Mucosa of descending colon (tissue), 3 donors: ENCODE measurements at regions not wholly inside any gene's neighbourhood (a gene's known extent, or its start where the extent isn't known, plus 50 kb on each side); places are given as distances from the start of the nearest gene placed in this dataset.

Experiments used
- ATAC-seq: fragments of 200-7000 bp; cut with Tn5 transposase; one replicate; pipeline ENCODE4 v1.9.1; 2020; ENCODE audit warnings: mild to moderate bottlenecking, moderate library complexity
- DNase-seq, 3 donors: peaks; one replicate each; pipeline ENCODE4 v3.0.0-alpha.2; 2020
- H3K36me3 ChIP-seq: fragments of 200-600 bp; one replicate; pipeline ENCODE4 v1.8.0; 2021; ENCODE audit warnings: low read depth, mild to moderate bottlenecking
- H3K4me1 ChIP-seq: fragments of 200-600 bp; one replicate; pipeline ENCODE4 v1.8.0; 2021; ENCODE audit warnings: low read depth, mild to moderate bottlenecking
- H3K4me3 ChIP-seq: fragments of 200-600 bp; one replicate; pipeline ENCODE4 v1.8.0; 2021; ENCODE audit warnings: mild to moderate bottlenecking
- H3K9me3 ChIP-seq: fragments of 200-600 bp; one replicate; pipeline ENCODE4 v1.8.0; 2021; ENCODE audit warnings: mild to moderate bottlenecking
- intact Hi-C, 2 donors: fragments of 100-400 bp; cut with DNase I in 1 of 2; cut with micrococcal nuclease in 1 of 2; formaldehyde crosslinking; loops; one replicate each; pipeline versions ENCODE4 v1.11.0 to v1.11.1; 2022; cut with DNase I, micrococcal nuclease
- TF ChIP-seq, protein P1 (sequence below): fragments of 200-600 bp; IDR thresholded peaks from one replicate; pipeline ENCODE4 v1.8.0; 2022; ENCODE audit warnings: antibody characterized with exemption, mild to moderate bottlenecking
- donor health status: DM: no; HTN: no; CAD: no; lungs with moderate emphysema.
- donor health status: DM: no; HTN: no; CAD: no.
- donor health status: DM: no; HTN: yes; CAD: no.

DNA sequence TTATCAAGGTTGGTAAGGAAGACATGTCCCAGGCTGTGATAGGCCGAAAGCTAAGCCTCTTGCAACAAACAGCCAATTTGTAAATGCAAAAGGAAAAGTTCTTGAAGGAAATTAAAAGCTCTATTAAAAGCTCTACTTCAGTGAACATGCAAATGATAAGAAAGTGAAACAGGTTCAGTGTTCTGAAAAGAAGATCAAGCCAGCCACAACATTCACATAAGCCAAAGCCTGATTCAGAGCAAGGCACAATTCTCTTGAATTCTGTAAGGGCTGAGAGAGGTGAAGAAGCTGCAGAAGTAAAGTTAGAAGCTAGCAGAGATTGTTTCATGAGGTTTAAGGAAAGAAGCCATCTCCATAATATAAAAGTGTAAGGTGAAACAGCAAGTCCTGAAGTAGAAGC, 1259.5 kb upstream of the PIK3C3 start:
- H3K36me3 ChIP-seq = no peaks in the 10 kb centered on the region
- no peak for DNase-seq
- intact Hi-C loops = no loop called here
- no peak overlapping the region for H3K4me3 ChIP-seq
- H3K4me1 ChIP-seq = no peaks in the 10 kb centered on the region
- TF ChIP-seq, protein P1, sequence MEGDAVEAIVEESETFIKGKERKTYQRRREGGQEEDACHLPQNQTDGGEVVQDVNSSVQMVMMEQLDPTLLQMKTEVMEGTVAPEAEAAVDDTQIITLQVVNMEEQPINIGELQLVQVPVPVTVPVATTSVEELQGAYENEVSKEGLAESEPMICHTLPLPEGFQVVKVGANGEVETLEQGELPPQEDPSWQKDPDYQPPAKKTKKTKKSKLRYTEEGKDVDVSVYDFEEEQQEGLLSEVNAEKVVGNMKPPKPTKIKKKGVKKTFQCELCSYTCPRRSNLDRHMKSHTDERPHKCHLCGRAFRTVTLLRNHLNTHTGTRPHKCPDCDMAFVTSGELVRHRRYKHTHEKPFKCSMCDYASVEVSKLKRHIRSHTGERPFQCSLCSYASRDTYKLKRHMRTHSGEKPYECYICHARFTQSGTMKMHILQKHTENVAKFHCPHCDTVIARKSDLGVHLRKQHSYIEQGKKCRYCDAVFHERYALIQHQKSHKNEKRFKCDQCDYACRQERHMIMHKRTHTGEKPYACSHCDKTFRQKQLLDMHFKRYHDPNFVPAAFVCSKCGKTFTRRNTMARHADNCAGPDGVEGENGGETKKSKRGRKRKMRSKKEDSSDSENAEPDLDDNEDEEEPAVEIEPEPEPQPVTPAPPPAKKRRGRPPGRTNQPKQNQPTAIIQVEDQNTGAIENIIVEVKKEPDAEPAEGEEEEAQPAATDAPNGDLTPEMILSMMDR = no peak
- peaks cover 4% of the 10 kb centered on the region for H3K9me3 ChIP-seq
- ATAC-seq = no peak

DNA sequence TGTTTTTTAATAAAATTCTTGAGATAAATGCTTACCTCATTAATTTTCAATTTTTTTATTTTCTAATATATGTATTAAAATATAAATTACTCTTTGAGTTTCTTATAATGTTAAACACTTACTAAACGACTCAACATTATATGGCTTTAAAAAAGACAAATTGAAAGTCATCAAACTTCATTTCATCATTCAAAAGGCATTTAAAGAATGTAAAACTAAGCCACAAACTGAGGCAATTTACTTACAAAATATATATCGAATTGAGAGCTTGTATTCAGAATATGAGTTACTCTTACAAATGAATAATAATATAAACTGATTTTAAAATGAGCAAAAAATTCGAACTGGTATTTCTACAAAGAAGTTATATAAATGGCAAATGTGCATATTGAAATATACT, 1262.2 kb upstream of the PIK3C3 start:
- no peak for ATAC-seq
- Histone ChIP-seq H3K9me3 (no peaks in the 10 kb centered on the region), H3K4me3 (no peak overlapping the region), H3K36me3 (no peaks in the 10 kb centered on the region), H3K4me1 (no peaks in the 10 kb centered on the region)
- TF ChIP-seq, protein P1 = no peak
- intact Hi-C loops = no loop called here
- DNase-seq = no peak

DNA sequence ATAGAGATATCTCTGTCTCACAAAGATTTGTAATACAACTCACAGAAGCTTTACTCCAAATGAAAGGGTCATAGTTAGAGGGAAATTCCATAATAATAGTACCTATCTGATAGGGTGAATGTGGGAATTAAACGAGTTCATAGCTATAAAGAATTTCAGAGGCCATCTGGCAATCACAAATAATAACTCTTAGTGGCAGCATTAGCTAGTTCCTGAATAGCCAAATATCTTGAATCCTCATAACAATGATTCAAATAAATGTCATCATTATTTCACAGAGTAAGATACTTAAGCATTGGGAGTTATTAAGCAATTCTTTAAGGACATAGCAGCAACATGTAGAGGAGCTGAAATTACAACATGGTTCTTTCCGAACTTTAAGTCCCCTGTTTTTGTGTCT, 1265.0 kb upstream of the PIK3C3 start:
- Histone ChIP-seq H3K4me1 (no peaks in the 10 kb centered on the region), H3K9me3 (no peaks in the 10 kb centered on the region), H3K4me3 (no peak overlapping the region), H3K36me3 (no peaks in the 10 kb centered on the region)
- ATAC-seq (no peak), DNase-seq (no peak)
- TF ChIP-seq, protein P1 = no peak
- intact Hi-C loops = no loop called here

DNA sequence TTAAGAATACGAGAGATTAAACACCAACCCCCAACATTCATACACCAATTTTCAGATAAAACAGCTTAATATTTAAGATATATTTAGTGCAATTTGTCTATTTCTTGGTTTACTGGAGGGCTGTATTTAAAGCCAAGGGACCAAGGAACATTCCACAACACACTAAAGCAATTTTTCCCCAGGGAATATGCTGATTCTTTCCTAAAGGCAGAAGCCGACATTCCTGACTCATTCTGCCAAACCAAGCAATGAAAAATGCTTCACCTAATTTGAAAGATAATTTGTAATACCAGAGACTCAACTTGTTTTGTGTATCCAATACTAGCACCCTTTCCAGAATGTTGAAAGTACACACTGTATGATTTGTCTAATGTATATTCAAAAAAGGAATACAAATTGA, 1267.6 kb upstream of the PIK3C3 start:
- ATAC-seq (no peak), DNase-seq (no peak)
- H3K9me3 ChIP-seq = no peaks in the 10 kb centered on the region
- H3K4me3 ChIP-seq = no peak overlapping the region
- no peaks in the 10 kb centered on the region for H3K4me1 ChIP-seq
- H3K36me3 ChIP-seq = no peaks in the 10 kb centered on the region
- intact Hi-C loops = no loop called here
- TF ChIP-seq, protein P1 = no peak

DNA sequence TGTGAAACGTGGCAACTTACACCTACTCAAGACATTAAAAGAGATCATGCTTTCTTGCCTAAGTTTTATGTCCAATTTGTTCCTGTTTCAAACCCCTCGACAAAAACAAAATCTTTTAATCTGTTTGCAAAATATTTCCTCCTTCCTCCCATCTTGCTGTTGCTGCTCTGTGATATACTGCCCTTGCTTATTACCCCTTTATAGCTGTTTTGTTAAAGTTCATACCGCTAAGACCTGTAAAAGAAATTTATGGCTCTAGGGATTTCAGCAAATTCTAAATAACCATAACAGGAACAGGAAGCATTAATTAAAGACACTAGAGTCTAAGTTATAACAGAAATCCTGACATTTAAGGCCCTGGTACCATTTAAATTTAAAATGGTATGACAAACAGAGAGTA, 1268.2 kb upstream of the PIK3C3 start:
- intact Hi-C loops = no loop called here
- ATAC-seq (no peak), DNase-seq (no peak)
- TF ChIP-seq, protein P1 = no peak
- Histone ChIP-seq H3K36me3 (no peaks in the 10 kb centered on the region), H3K4me3 (no peak overlapping the region), H3K4me1 (no peaks in the 10 kb centered on the region), H3K9me3 (no peaks in the 10 kb centered on the region)

DNA sequence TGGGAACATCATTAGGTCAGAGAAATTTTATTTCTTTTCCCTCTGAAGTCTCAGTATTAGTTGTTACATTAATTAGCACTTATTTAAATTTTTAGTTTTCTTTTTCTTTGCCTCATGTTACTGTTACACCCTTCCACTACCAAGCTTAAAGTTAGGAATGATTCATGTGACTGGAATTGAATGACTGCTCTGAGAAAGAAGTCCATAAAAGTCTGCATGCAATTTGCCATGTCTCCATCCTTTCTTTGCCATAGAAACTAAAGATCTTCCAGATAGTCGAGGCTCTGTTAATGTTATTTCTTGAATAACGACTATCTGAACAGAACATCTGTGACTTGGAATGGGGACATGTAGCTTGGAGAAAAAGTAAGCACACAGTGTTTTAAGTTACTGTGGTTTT, 1269.8 kb upstream of the PIK3C3 start:
- no peaks in the 10 kb centered on the region for H3K4me1 ChIP-seq
- TF ChIP-seq, protein P1 = no peak
- no peak for ATAC-seq
- no peak overlapping the region for H3K4me3 ChIP-seq
- H3K36me3 ChIP-seq = no peaks in the 10 kb centered on the region
- DNase-seq = no peak
- intact Hi-C loops = no loop called here
- no peaks in the 10 kb centered on the region for H3K9me3 ChIP-seq
